ENCODE measurements at regions not wholly inside any gene's neighbourhood (a gene's known extent, or its start where the extent isn't known, plus 50 kb on each side); places are given as distances from the start of the nearest gene placed in this dataset.

- no peak for TF ChIP-seq CTCF (conservative IDR thresholded peaks at IDR 0.05; ENCODE audit: low read depth in 2 of 2)
- no peak for TF ChIP-seq EZH2phosphoT487 (IDR thresholded peaks at IDR 0.05; ENCODE audit: unreplicated experiment)
- no peak for TF ChIP-seq EZH2 (IDR thresholded peaks at IDR 0.05; ENCODE audit: low read depth, unreplicated experiment)
- no peak for TF ChIP-seq POLR2AphosphoS5 (IDR thresholded peaks at IDR 0.05; ENCODE audit: low read depth)
- no peak for TF ChIP-seq REST (IDR thresholded peaks at IDR 0.05; ENCODE audit: unreplicated experiment)
Measured at GRCh38 chr2:154532763-154533162, 165.7 kb upstream of the KCNJ3 start.
